Activated naive CD8-positive, alpha-beta T cell treated with anti-CD3 and anti-CD28 coated beads, Interleukin-2, amount 10 ng/mL, durations not matched to agents 7 days and 5 days (primary cell): ENCODE measurements at regions not wholly inside any gene's neighbourhood (a gene's known extent, or its start where the extent isn't known, plus 50 kb on each side); places are given as distances from the start of the nearest gene placed in this dataset.
"Not testable (repeated sequence)": the region's sequence is repeated elsewhere in the genome, so short reads cannot be mapped to it uniquely, and the experiment has no call there.

ENCODE experiments used
- ATAC-seq: fragments of 150-1000 bp; cut with Tn5 transposase; one replicate; pipeline ENCODE4 v1.10.0; 2021; ENCODE audit warnings: low read depth, moderate library complexity
- POLR2A ChIA-PET: fragments of 350-600 bp; sonication (Branson Sonifier 250); formaldehyde crosslinking; loops from one replicate; lab custom pipeline; 2021; ENCODE audit warnings: antibody characterized with exemption; lab: Charles Lee
- DNase-seq: peaks from one replicate; pipeline ENCODE4 v3.0.0; 2021
- H3K27ac Mint-ChIP-seq: one replicate; pipeline ENCODE4 v1.8.0; 2022; ENCODE audit warnings: mild to moderate bottlenecking, mixed read lengths
- H3K27me3 Mint-ChIP-seq: one replicate; pipeline ENCODE4 v1.8.0; 2022; ENCODE audit warnings: mild to moderate bottlenecking, moderate library complexity, mixed read lengths
- H3K36me3 Mint-ChIP-seq: one replicate; pipeline ENCODE4 v1.8.0; 2021; ENCODE audit warnings: mild to moderate bottlenecking, mixed read lengths
- H3K4me1 Mint-ChIP-seq: one replicate; pipeline ENCODE4 v1.8.0; 2021; ENCODE audit warnings: mixed read lengths
- H3K4me3 Mint-ChIP-seq: one replicate; pipeline ENCODE4 v1.8.0; 2022; ENCODE audit warnings: mild to moderate bottlenecking, moderate library complexity, mixed read lengths
- H3K9me3 Mint-ChIP-seq: one replicate; pipeline ENCODE4 v1.8.0; 2021; ENCODE audit warnings: mixed read lengths

- POLR2A ChIA-PET, result no interaction called here
- no peaks in the 10 kb centered on the region for H3K36me3 Mint-ChIP-seq
- no peaks in the 10 kb centered on the region for H3K4me1 Mint-ChIP-seq
- H3K4me3 Mint-ChIP-seq, result no peak overlapping the region
- no peak for ATAC-seq
- DNase-seq, result no peak
- H3K27me3 Mint-ChIP-seq, result peaks cover 18% of the 10 kb centered on the region
- no peaks in the 10 kb centered on the region for H3K9me3 Mint-ChIP-seq
- no peak overlapping the region for H3K27ac Mint-ChIP-seq
These were observed 51.6 kb upstream of the BLTP1 start for GRCh38 chr4:122100508-122100907.

- no peak overlapping the region for H3K4me3 Mint-ChIP-seq
These were observed 52.2 kb upstream of the BLTP1 start for GRCh38 chr4:122099896-122100295.

GRCh38 chr4:122091836-122092405, 60.2 kb upstream of the BLTP1 start:
- POLR2A ChIA-PET, result no interaction called here
- Mint-ChIP-seq H3K4me1 (no peaks in the 10 kb centered on the region), H3K27ac (no peak overlapping the region), H3K36me3 (no peaks in the 10 kb centered on the region), H3K4me3 (no peak overlapping the region), H3K9me3 (no peaks in the 10 kb centered on the region), H3K27me3 (peaks cover 19% of the 10 kb centered on the region)
- ATAC-seq (no peak), DNase-seq (no peak)

More at GRCh38 chr4:122099896-122100295, 52.2 kb upstream of the BLTP1 start:
- Mint-ChIP-seq H3K9me3 (no peaks in the 10 kb centered on the region), H3K36me3 (no peaks in the 10 kb centered on the region), H3K27ac (no peak overlapping the region), H3K4me1 (no peaks in the 10 kb centered on the region), H3K27me3 (peaks cover 16% of the 10 kb centered on the region)
- DNase-seq (no peak), ATAC-seq (no peak)
- POLR2A ChIA-PET, result no interaction called here

GRCh38 chr4:122091397-122091796, 60.7 kb upstream of the BLTP1 start:
- Mint-ChIP-seq H3K27me3 (peaks cover 21% of the 10 kb centered on the region), H3K4me1 (no peaks in the 10 kb centered on the region), H3K27ac (no peak overlapping the region), H3K9me3 (no peaks in the 10 kb centered on the region), H3K36me3 (no peaks in the 10 kb centered on the region), H3K4me3 (no peak overlapping the region)
- no peak for DNase-seq
- no peak for ATAC-seq
- POLR2A ChIA-PET, result no interaction called here

DNA sequence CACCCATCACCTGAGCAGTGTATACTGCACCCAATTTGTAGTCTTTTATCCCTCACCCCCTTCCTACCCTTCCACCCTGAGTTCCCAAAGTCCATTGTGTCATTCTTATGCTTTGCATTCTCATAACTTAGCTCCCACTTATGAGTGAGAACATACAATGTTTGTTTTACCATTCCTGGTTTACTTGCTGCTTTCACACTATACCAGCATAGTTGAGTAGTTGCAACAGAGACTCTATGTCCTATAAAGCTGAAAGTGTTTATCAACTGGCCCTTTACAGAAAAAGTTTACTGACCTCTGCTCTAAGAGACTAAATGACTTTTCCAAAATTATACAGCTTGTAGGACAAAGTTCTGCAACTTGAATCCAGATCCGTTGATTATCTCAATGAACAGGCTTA, 61.1 kb upstream of the BLTP1 start:
- no peak for ATAC-seq
- H3K4me3 Mint-ChIP-seq, result no peak overlapping the region
- POLR2A ChIA-PET, result no interaction called here
- H3K27me3 Mint-ChIP-seq, result peaks cover 17% of the 10 kb centered on the region
- no peaks in the 10 kb centered on the region for H3K9me3 Mint-ChIP-seq
- H3K27ac Mint-ChIP-seq, result no peak overlapping the region
- no peaks in the 10 kb centered on the region for H3K36me3 Mint-ChIP-seq
- DNase-seq, result no peak
- H3K4me1 Mint-ChIP-seq, result no peaks in the 10 kb centered on the region

- Mint-ChIP-seq H3K4me3 (no peak overlapping the region), H3K9me3 (no peaks in the 10 kb centered on the region), H3K4me1 (no peaks in the 10 kb centered on the region), H3K36me3 (no peaks in the 10 kb centered on the region), H3K27me3 (peaks cover 20% of the 10 kb centered on the region), H3K27ac (no peak overlapping the region)
- no peak for DNase-seq
- ATAC-seq, result no peak
- POLR2A ChIA-PET, result no interaction called here
These were observed 65.6 kb upstream of the BLTP1 start for GRCh38 chr4:122086338-122087065.

- POLR2A ChIA-PET, result no interaction called here
- Mint-ChIP-seq H3K4me1 (peaks cover 1% of the 10 kb centered on the region), H3K27me3 (peaks cover 15% of the 10 kb centered on the region), H3K27ac (no peak overlapping the region), H3K36me3 (no peaks in the 10 kb centered on the region), H3K9me3 (no peaks in the 10 kb centered on the region), H3K4me3 (no peak overlapping the region)
- DNase-seq (no peak), ATAC-seq (no peak)
These were observed 68.1 kb upstream of the BLTP1 start for GRCh38 chr4:122083989-122084388.

DNA sequence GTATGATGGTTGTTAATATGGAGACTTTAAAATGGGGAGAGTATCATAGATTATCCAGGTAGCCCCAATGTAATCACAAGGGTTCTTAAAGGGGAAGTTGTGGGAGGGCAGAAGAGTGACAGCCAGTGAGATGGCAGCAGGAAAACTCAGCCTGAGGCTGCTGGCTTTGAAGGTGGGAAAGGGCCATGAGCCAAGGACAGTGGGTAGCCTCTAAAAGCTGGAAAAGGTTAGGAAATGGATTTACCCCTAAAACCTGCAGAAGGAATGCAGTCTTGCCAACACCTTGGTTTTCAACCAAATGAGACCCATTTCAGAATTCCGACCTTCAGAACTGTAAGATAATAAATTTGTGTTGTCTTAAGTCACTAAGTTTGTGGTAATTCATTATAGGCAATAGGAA, 68.8 kb upstream of the BLTP1 start:
- no peak overlapping the region for H3K27ac Mint-ChIP-seq
- H3K4me1 Mint-ChIP-seq, result peaks cover 1% of the 10 kb centered on the region
- ATAC-seq (no peak), DNase-seq (no peak)
- no peaks in the 10 kb centered on the region for H3K36me3 Mint-ChIP-seq
- H3K9me3 Mint-ChIP-seq, result no peaks in the 10 kb centered on the region
- peaks cover 11% of the 10 kb centered on the region for H3K27me3 Mint-ChIP-seq
- no peak overlapping the region for H3K4me3 Mint-ChIP-seq
- POLR2A ChIA-PET, result no interaction called here

DNA sequence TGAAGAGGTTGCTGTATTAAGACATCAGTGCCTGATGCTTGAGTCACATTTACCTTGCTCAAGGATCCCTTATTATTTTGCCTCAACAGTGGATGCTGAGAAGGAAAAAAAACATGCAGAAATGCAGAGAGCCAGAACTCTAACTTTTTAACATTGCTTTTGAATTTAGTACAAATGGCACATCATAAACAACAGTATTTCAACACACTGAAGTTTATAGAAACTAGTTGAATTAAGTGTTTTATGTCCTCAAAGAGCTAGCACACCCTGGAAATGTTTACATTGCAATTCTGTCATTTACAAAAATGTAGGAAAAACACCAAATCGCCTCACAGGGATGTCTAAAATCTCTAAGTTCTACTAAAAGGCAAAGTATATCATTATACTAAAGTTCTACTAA, 69.5 kb upstream of the BLTP1 start:
- peaks cover 11% of the 10 kb centered on the region for H3K27me3 Mint-ChIP-seq
- peaks cover 1% of the 10 kb centered on the region for H3K4me1 Mint-ChIP-seq
- DNase-seq (no peak), ATAC-seq (no peak)
- no peak overlapping the region for H3K27ac Mint-ChIP-seq
- H3K36me3 Mint-ChIP-seq, result no peaks in the 10 kb centered on the region
- H3K9me3 Mint-ChIP-seq, result no peaks in the 10 kb centered on the region
- H3K4me3 Mint-ChIP-seq, result no peak overlapping the region
- POLR2A ChIA-PET, result no interaction called here

- DNase-seq, H3K9me3 Mint-ChIP-seq, H3K27ac Mint-ChIP-seq, H3K4me3 Mint-ChIP-seq, H3K4me1 Mint-ChIP-seq, POLR2A ChIA-PET, H3K36me3 Mint-ChIP-seq, ATAC-seq: not testable (repeated sequence)
- peaks cover 12% of the 10 kb centered on the region for H3K27me3 Mint-ChIP-seq
These were observed 74.5 kb upstream of the BLTP1 start for GRCh38 chr4:122077653-122078052.

GRCh38 chr4:122076835-122077234, 75.3 kb upstream of the BLTP1 start:
- H3K36me3 Mint-ChIP-seq, result not testable (repeated sequence)

GRCh38 chr4:122073615-122074014, 78.5 kb upstream of the BLTP1 start:
- Mint-ChIP-seq H3K27me3 (peaks cover 24% of the 10 kb centered on the region), H3K4me1 (no peaks in the 10 kb centered on the region), H3K4me3 (no peak overlapping the region), H3K27ac (no peak overlapping the region), H3K36me3 (no peaks in the 10 kb centered on the region), H3K9me3 (no peaks in the 10 kb centered on the region)
- ATAC-seq (no peak), DNase-seq (no peak)
- POLR2A ChIA-PET, result no interaction called here

More at GRCh38 chr4:122076835-122077234, 75.3 kb upstream of the BLTP1 start:
- peaks cover 16% of the 10 kb centered on the region for H3K27me3 Mint-ChIP-seq
- DNase-seq, H3K4me1 Mint-ChIP-seq, H3K9me3 Mint-ChIP-seq, POLR2A ChIA-PET, H3K4me3 Mint-ChIP-seq, H3K27ac Mint-ChIP-seq, ATAC-seq: not testable (repeated sequence)

DNA sequence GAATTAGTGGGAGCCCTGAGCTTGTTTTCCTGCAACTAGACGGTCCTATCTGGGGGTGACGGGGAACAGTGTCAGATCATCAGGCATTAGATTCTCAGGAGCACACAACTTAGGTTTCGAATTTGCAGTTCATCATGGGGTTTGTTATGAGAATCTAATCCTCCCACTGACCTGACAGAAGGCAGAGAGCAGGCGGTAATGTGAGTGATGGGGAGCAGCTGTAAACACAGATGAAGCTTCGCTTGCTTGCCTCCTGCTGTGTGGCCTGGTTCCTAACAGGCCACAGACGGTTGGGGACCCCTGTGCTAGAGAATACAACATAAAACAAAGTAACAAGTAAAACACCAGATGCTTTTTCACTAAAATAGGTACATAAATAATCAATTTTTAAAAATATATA, 86.2 kb upstream of the BLTP1 start:
- POLR2A ChIA-PET, result no interaction called here
- H3K4me1 Mint-ChIP-seq, result no peaks in the 10 kb centered on the region
- no peaks in the 10 kb centered on the region for H3K9me3 Mint-ChIP-seq

GRCh38 chr4:122065149-122065548, 87.0 kb upstream of the BLTP1 start:
- no peak for ATAC-seq

More for the DNA sequence above, 86.2 kb upstream of the BLTP1 start:
- DNase-seq, result no peak
- Mint-ChIP-seq H3K4me3 (no peak overlapping the region), H3K36me3 (no peaks in the 10 kb centered on the region), H3K27ac (no peak overlapping the region), H3K27me3 (peaks cover 8% of the 10 kb centered on the region)
- no peak for ATAC-seq

More at GRCh38 chr4:122065149-122065548, 87.0 kb upstream of the BLTP1 start:
- POLR2A ChIA-PET, result no interaction called here
- Mint-ChIP-seq H3K4me3 (no peak overlapping the region), H3K9me3 (no peaks in the 10 kb centered on the region), H3K27me3 (peaks cover 9% of the 10 kb centered on the region), H3K27ac (no peak overlapping the region), H3K4me1 (no peaks in the 10 kb centered on the region), H3K36me3 (no peaks in the 10 kb centered on the region)
- no peak for DNase-seq
